ENCODE measurements at regions not wholly inside any gene's neighbourhood (a gene's known extent, or its start where the extent isn't known, plus 50 kb on each side); places are given as distances from the start of the nearest gene placed in this dataset.
"Not testable (repeated sequence)": the region's sequence is repeated elsewhere in the genome, so short reads cannot be mapped to it uniquely, and the experiment has no call there.

GRCh38 chr5:99019254-99019653 is 90.4 kb upstream of the CHD1 start:
- no peak overlapping the region for H3K27ac ChIP-seq
- 84% methylated on average over 6 of the region's 6 CpGs for WGBS

GRCh38 chr5:99010294-99010693 is 81.5 kb upstream of the CHD1 start:
- Histone ChIP-seq H3K27ac (no peak overlapping the region), H3K27me3 (no peaks in the 10 kb centered on the region), H3K4me3 (no peak overlapping the region), H3K36me3 (no peaks in the 10 kb centered on the region), H3K4me1 (no peaks in the 10 kb centered on the region), H3K9me3 (no peaks in the 10 kb centered on the region)
- no CpG with 5 or more reads among the region's 3 CpGs for WGBS
- no peak for DNase-seq (ENCODE audit: low spot score in 2 of 2)
- TF ChIP-seq POLR2AphosphoS5 (IDR thresholded peaks at IDR 0.05): no peak
- TF ChIP-seq, protein P1, sequence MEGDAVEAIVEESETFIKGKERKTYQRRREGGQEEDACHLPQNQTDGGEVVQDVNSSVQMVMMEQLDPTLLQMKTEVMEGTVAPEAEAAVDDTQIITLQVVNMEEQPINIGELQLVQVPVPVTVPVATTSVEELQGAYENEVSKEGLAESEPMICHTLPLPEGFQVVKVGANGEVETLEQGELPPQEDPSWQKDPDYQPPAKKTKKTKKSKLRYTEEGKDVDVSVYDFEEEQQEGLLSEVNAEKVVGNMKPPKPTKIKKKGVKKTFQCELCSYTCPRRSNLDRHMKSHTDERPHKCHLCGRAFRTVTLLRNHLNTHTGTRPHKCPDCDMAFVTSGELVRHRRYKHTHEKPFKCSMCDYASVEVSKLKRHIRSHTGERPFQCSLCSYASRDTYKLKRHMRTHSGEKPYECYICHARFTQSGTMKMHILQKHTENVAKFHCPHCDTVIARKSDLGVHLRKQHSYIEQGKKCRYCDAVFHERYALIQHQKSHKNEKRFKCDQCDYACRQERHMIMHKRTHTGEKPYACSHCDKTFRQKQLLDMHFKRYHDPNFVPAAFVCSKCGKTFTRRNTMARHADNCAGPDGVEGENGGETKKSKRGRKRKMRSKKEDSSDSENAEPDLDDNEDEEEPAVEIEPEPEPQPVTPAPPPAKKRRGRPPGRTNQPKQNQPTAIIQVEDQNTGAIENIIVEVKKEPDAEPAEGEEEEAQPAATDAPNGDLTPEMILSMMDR (IDR thresholded peaks at IDR 0.05): no peak
- no peak for TF ChIP-seq POLR2A (IDR thresholded peaks at IDR 0.05)
- TF ChIP-seq EP300 (IDR thresholded peaks at IDR 0.05): no peak

More at GRCh38 chr5:99019254-99019653, 90.4 kb upstream of the CHD1 start:
- Histone ChIP-seq H3K4me3 (no peak overlapping the region), H3K4me1 (peaks cover 16% of the 10 kb centered on the region), H3K36me3 (no peaks in the 10 kb centered on the region), H3K9me3 (no peaks in the 10 kb centered on the region), H3K27me3 (no peaks in the 10 kb centered on the region)
- TF ChIP-seq POLR2AphosphoS5 (IDR thresholded peaks at IDR 0.05) (no peak), POLR2A (IDR thresholded peaks at IDR 0.05) (no peak), EP300 (IDR thresholded peaks at IDR 0.05) (no peak)
- TF ChIP-seq, protein P1 (IDR thresholded peaks at IDR 0.05): no peak
- no peak for DNase-seq (ENCODE audit: low spot score in 2 of 2)

GRCh38 chr5:99008009-99008408 is 79.2 kb upstream of the CHD1 start:
- not testable (repeated sequence) for DNase-seq (ENCODE audit: low spot score in 2 of 2); H3K4me1 ChIP-seq; H3K4me3 ChIP-seq; H3K9me3 ChIP-seq; H3K27ac ChIP-seq; H3K27me3 ChIP-seq; H3K36me3 ChIP-seq
- 74% methylated on average over 2 of the region's 2 CpGs for WGBS

- Histone ChIP-seq H3K27me3 (no peaks in the 10 kb centered on the region), H3K4me1 (no peaks in the 10 kb centered on the region), H3K4me3 (no peak overlapping the region), H3K27ac (no peak overlapping the region), H3K36me3 (no peaks in the 10 kb centered on the region), H3K9me3 (no peaks in the 10 kb centered on the region)
- WGBS: 90% methylated on average over 1 of the region's 1 CpG
- no peak for DNase-seq (ENCODE audit: low spot score in 2 of 2)
- TF ChIP-seq POLR2AphosphoS5 (IDR thresholded peaks at IDR 0.05) (no peak), POLR2A (IDR thresholded peaks at IDR 0.05) (no peak), EP300 (IDR thresholded peaks at IDR 0.05) (no peak)
- TF ChIP-seq, protein P1 (IDR thresholded peaks at IDR 0.05): no peak
Observed at GRCh38 chr5:99005506-99005905, 76.7 kb upstream of the CHD1 start.

GRCh38 chr5:99004960-99005359 is 76.2 kb upstream of the CHD1 start:
- no peak for DNase-seq (ENCODE audit: low spot score in 2 of 2)
- no peaks in the 10 kb centered on the region for H3K4me1 ChIP-seq
- 25% methylated on average over 1 of the region's 1 CpG for WGBS

More at GRCh38 chr5:99004960-99005359, 76.2 kb upstream of the CHD1 start:
- H3K27me3 ChIP-seq: no peaks in the 10 kb centered on the region
- TF ChIP-seq, protein P1 (IDR thresholded peaks at IDR 0.05): no peak
- no peak for TF ChIP-seq POLR2A (IDR thresholded peaks at IDR 0.05)
- TF ChIP-seq EP300 (IDR thresholded peaks at IDR 0.05): no peak
- TF ChIP-seq POLR2AphosphoS5 (IDR thresholded peaks at IDR 0.05): no peak
- H3K4me3 ChIP-seq: no peak overlapping the region
- no peaks in the 10 kb centered on the region for H3K9me3 ChIP-seq
- H3K27ac ChIP-seq: no peak overlapping the region
- H3K36me3 ChIP-seq: no peaks in the 10 kb centered on the region
